NCI-H2196 (cell line): ENCODE measurements at regions not wholly inside any gene's neighbourhood (a gene's known extent, or its start where the extent isn't known, plus 50 kb on each side); places are given as distances from the start of the nearest gene placed in this dataset.

Source experiments
- DNase-seq: peaks from one replicate; lab custom pipeline; 2025; ENCODE audit not compliant: unreplicated experiment; lab: John Stamatoyannopoulos, UW

GRCh38 chr4:141576585-141577110 lies 59.7 kb upstream of the IL15 start:
- DNase-seq, result no peak

GRCh38 chr4:141578451-141578850 lies 57.9 kb upstream of the IL15 start:
- no peak for DNase-seq

GRCh38 chr4:141580523-141580922 lies 55.9 kb upstream of the IL15 start:
- DNase-seq, result no peak
